H9 (cell line): ENCODE measurements at regions not wholly inside any gene's neighbourhood (a gene's known extent, or its start where the extent isn't known, plus 50 kb on each side); places are given as distances from the start of the nearest gene placed in this dataset.

Experiments
- DNase-seq: peaks from one replicate; pipeline ENCODE4 v3.0.0-alpha.2; 2017
- H2AFZ ChIP-seq: one replicate; pipeline ENCODE4 v1.6.1; 2013; ENCODE audit warnings: mild to moderate bottlenecking, low read length, control low read depth, moderate library complexity
- H2AK5ac ChIP-seq: 2 replicates; pipeline ENCODE4 v1.6.1; 2013; ENCODE audit warnings: low read length, control low read depth, mixed read lengths; ENCODE audit not compliant: insufficient read length
- H2BK120ac ChIP-seq: one replicate; pipeline ENCODE4 v1.6.1; 2013; ENCODE audit warnings: low read depth, mild to moderate bottlenecking, low read length, control low read depth, inconsistent platforms; ENCODE audit not compliant: poor library complexity, severe bottlenecking
- H2BK12ac ChIP-seq: 2 replicates; pipeline ENCODE4 v1.6.1; 2013; ENCODE audit warnings: low read length, control low read depth, mixed read lengths, low read depth; ENCODE audit not compliant: insufficient read length
- H2BK15ac ChIP-seq: 2 replicates; pipeline ENCODE4 v1.6.1; 2013; ENCODE audit warnings: low read depth, low read length, control low read depth
- H2BK20ac ChIP-seq: one replicate; pipeline ENCODE4 v1.6.1; 2013; ENCODE audit warnings: low read depth, mild to moderate bottlenecking, low read length, control low read depth, inconsistent platforms; ENCODE audit not compliant: poor library complexity, severe bottlenecking
- H2BK5ac ChIP-seq: 2 replicates; pipeline ENCODE4 v1.6.1; 2013; ENCODE audit warnings: low read length, control low read depth, mixed read lengths; ENCODE audit not compliant: insufficient read length
- H3K14ac ChIP-seq: 2 replicates; pipeline ENCODE4 v1.6.1; 2013; ENCODE audit warnings: low read length, control low read depth; ENCODE audit not compliant: insufficient read depth
- H3K18ac ChIP-seq: 2 replicates; pipeline ENCODE4 v1.6.1; 2013; ENCODE audit warnings: low read depth, mild to moderate bottlenecking, mixed read lengths, low read length, control low read depth; ENCODE audit not compliant: insufficient read length
- H3K23ac ChIP-seq: 2 replicates; pipeline ENCODE4 v1.6.1; 2013; ENCODE audit warnings: low read length, control low read depth, mixed read lengths, low read depth; ENCODE audit not compliant: insufficient read length
- H3K23me2 ChIP-seq: 2 replicates; pipeline ENCODE4 v1.6.1; 2013; ENCODE audit warnings: low read depth, mild to moderate bottlenecking, mixed read lengths, low read length, control low read depth; ENCODE audit not compliant: insufficient read length, poor library complexity, severe bottlenecking
- H3K27ac ChIP-seq: 2 replicates; pipeline ENCODE4 v1.5.1; 2013; ENCODE audit warnings: low read length, control low read depth, mixed read lengths, low read depth; ENCODE audit not compliant: insufficient read length
- H3K27me3 ChIP-seq: 2 replicates; pipeline ENCODE4 v1.6.1; 2013; ENCODE audit warnings: low read length, control low read depth, inconsistent platforms; ENCODE audit not compliant: insufficient read depth
- H3K4ac ChIP-seq: 2 replicates; pipeline ENCODE4 v1.6.1; 2013; ENCODE audit warnings: low read depth, mild to moderate bottlenecking, control low read depth, inconsistent platforms, low read length, moderate library complexity
- H3K4me1 ChIP-seq: 2 replicates; pipeline ENCODE4 v1.6.1; 2013; ENCODE audit warnings: low read length, control low read depth, inconsistent platforms; ENCODE audit not compliant: insufficient read depth
- H3K4me2 ChIP-seq: 2 replicates; pipeline ENCODE4 v1.6.1; 2013; ENCODE audit warnings: low read length, control low read depth, mixed read lengths; ENCODE audit not compliant: insufficient read length, insufficient read depth
- H3K56ac ChIP-seq: 2 replicates; pipeline ENCODE4 v1.6.1; 2013; ENCODE audit warnings: low read depth, mild to moderate bottlenecking, mixed read lengths, low read length, control low read depth; ENCODE audit not compliant: insufficient read length
- H3K79me1 ChIP-seq: 2 replicates; pipeline ENCODE4 v1.6.1; 2013; ENCODE audit warnings: low read depth, mild to moderate bottlenecking, moderate library complexity, low read length, control low read depth, inconsistent platforms; ENCODE audit not compliant: insufficient read depth, poor library complexity, severe bottlenecking
- H3K79me2 ChIP-seq: 2 replicates; pipeline ENCODE4 v1.6.1; 2013; ENCODE audit warnings: low read length, control low read depth, inconsistent platforms; ENCODE audit not compliant: insufficient read depth
- H3K9ac ChIP-seq: 2 replicates; pipeline ENCODE4 v1.6.1; 2013; ENCODE audit warnings: low read length, control low read depth, mixed read lengths; ENCODE audit not compliant: insufficient read length; ENCODE audit errors: extremely low read depth
- H3K9me3 ChIP-seq: one replicate; pipeline ENCODE4 v1.6.1; 2013; ENCODE audit warnings: low read depth, low read length, inconsistent platforms; ENCODE audit not compliant: control insufficient read depth
- H3T11ph ChIP-seq: one replicate; pipeline ENCODE4 v1.6.1; 2013; ENCODE audit warnings: mild to moderate bottlenecking, low read length, control low read depth, inconsistent platforms
- H4K20me1 ChIP-seq: one replicate; pipeline ENCODE4 v1.6.1; 2013; ENCODE audit not compliant: control insufficient read depth, insufficient read length, insufficient read depth
- H4K5ac ChIP-seq: 2 replicates; pipeline ENCODE4 v1.6.1; 2013; ENCODE audit warnings: low read depth, mild to moderate bottlenecking, mixed read lengths, low read length, control low read depth; ENCODE audit not compliant: insufficient read length
- H4K8ac ChIP-seq: replicated peaks from 2 replicates; pipeline ENCODE4 v1.6.1; 2013; ENCODE audit warnings: low read length, control low read depth, mixed read lengths, low read depth; ENCODE audit not compliant: insufficient read length
- H4K91ac ChIP-seq: 2 replicates; pipeline ENCODE4 v1.6.1; 2013; ENCODE audit warnings: low read depth, mild to moderate bottlenecking, moderate library complexity, mixed read lengths, low read length, control low read depth; ENCODE audit not compliant: insufficient read length
- H3K27ac Mint-ChIP-seq, 3 experiments: 2 replicates in 2 of 3; 3 replicates in 1 of 3; pipeline ENCODE4 v1.8.0; 2020 to 2021; ENCODE audit warnings: mixed read lengths in 3 of 3, mild to moderate bottlenecking in 1 of 3, moderate library complexity in 1 of 3
- H3K27me3 Mint-ChIP-seq: 2 replicates; pipeline ENCODE4 v1.8.0; 2021; ENCODE audit warnings: low read depth, mild to moderate bottlenecking, moderate library complexity, mixed read lengths
- H3K36me3 Mint-ChIP-seq, 3 experiments: 2 replicates in 2 of 3; 3 replicates in 1 of 3; pipeline ENCODE4 v1.8.0; 2020 to 2021; ENCODE audit warnings: low read depth in 3 of 3, mixed read lengths in 3 of 3; ENCODE audit not compliant: insufficient read depth in 1 of 3
- H3K4me1 Mint-ChIP-seq, 2 experiments: 2 replicates each; pipeline ENCODE4 v1.8.0; 2020; ENCODE audit warnings: mixed read lengths in 2 of 2
- H3K4me3 Mint-ChIP-seq, 2 experiments: 2 replicates in 1 of 2; 3 replicates in 1 of 2; pipeline ENCODE4 v1.8.0; 2020 to 2021; ENCODE audit warnings: mild to moderate bottlenecking in 2 of 2, mixed read lengths in 2 of 2, moderate library complexity in 1 of 2
- H3K9me3 Mint-ChIP-seq, 2 experiments: 2 replicates in 1 of 2; 3 replicates in 1 of 2; pipeline ENCODE4 v1.8.0; 2020; ENCODE audit warnings: mild to moderate bottlenecking in 2 of 2, mixed read lengths in 2 of 2, moderate library complexity in 1 of 2
- WGBS: extraction: QIAGEN DNeasy Blood & Tissue Kit; methylation state at CpG from one replicate; pipeline ENCODE4 v1.1.7; 2013; ENCODE audit warnings: missing lambda C conversion rate, low lambda C conversion rate, mixed read lengths; ENCODE audit not compliant: insufficient read length; ENCODE audit errors: extremely low coverage; 5-methylcytosine and 5-hydroxymethylcytosine counted together
- TF ChIP-seq, protein P1 (sequence below): fragments of 200-600 bp; sonication (generic); conservative IDR thresholded peaks from 3 replicates; pipeline ENCODE4 v1.8.0; 2021; ENCODE audit warnings: antibody characterized with exemption, mild to moderate bottlenecking

DNA sequence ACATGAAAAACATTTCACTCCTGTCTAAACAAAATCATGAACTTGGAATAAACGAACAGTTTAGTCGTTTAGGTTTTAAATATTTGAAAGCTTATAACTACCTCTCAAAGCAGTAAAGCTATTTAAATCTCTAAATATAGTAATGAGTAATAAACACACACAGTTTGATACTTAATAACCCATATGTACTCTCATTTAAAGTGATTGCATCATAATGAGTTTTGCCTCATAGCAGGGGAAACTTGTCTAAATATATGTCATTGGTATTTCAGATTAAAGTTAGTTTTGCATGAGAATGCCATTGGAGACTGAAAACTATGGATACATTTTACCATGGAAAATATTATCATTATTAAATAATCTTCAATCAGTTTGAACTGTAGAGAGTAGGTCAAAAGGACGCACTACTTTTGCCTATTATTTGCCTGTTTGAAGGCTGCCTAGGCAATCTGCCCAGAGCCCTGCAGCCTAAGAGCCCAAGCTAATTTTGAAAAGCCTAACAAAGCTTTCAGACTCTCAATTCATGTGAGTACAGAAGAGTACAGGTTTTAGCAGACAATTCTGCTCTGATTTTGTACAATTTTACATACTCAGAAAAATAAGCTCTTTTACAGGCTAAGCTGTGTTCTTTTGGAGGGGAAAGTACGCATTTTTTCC is 632.8 kb downstream of the HACE1 start:
- TF ChIP-seq, protein P1, sequence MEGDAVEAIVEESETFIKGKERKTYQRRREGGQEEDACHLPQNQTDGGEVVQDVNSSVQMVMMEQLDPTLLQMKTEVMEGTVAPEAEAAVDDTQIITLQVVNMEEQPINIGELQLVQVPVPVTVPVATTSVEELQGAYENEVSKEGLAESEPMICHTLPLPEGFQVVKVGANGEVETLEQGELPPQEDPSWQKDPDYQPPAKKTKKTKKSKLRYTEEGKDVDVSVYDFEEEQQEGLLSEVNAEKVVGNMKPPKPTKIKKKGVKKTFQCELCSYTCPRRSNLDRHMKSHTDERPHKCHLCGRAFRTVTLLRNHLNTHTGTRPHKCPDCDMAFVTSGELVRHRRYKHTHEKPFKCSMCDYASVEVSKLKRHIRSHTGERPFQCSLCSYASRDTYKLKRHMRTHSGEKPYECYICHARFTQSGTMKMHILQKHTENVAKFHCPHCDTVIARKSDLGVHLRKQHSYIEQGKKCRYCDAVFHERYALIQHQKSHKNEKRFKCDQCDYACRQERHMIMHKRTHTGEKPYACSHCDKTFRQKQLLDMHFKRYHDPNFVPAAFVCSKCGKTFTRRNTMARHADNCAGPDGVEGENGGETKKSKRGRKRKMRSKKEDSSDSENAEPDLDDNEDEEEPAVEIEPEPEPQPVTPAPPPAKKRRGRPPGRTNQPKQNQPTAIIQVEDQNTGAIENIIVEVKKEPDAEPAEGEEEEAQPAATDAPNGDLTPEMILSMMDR, result no peak
- Histone ChIP-seq H3K4me2 (no peak overlapping the region), H2BK5ac (no peak overlapping the region), H2AFZ (no peak overlapping the region), H2BK12ac (no peak overlapping the region), H3K79me2 (no peaks in the 10 kb centered on the region), H3K56ac (no peak overlapping the region), H3K27ac (no peak overlapping the region), H3K14ac (no peak overlapping the region), H4K8ac (no peak overlapping the region), H3K27me3 (no peaks in the 10 kb centered on the region), H2BK20ac (no peak overlapping the region), H2BK120ac (no peak overlapping the region), H3K23me2 (no peaks in the 10 kb centered on the region), H3T11ph (no peak overlapping the region), H4K91ac (no peak overlapping the region), H3K9me3 (no peaks in the 10 kb centered on the region), H3K18ac (no peak overlapping the region), H4K20me1 (no peaks in the 10 kb centered on the region), H3K4ac (no peak overlapping the region), H2BK15ac (no peak overlapping the region), H3K23ac (no peak overlapping the region), H3K79me1 (no peaks in the 10 kb centered on the region), H4K5ac (no peak overlapping the region), H2AK5ac (no peak overlapping the region), H3K4me1 (no peaks in the 10 kb centered on the region), H3K9ac (no peak overlapping the region)
- Mint-ChIP-seq H3K36me3 (no peaks in the 10 kb centered on the region), H3K27me3 (no peaks in the 10 kb centered on the region; the same call in 1 of the 2 replicates), H3K4me3 (no peak overlapping the region), H3K4me1 (no peaks in the 10 kb centered on the region), H3K27ac (no peak overlapping the region), H3K9me3 (peaks cover 0 to 2% of the 10 kb centered on the region in 2 experiments; a peak in 1 of 5 replicates)
- no peak for DNase-seq
- WGBS, result no CpG with 5 or more reads among the region's 4 CpGs
